ENCODE measurements at regions not wholly inside any gene's neighbourhood (a gene's known extent, or its start where the extent isn't known, plus 50 kb on each side); places are given as distances from the start of the nearest gene placed in this dataset.
"Not testable (repeated sequence)": the region's sequence is repeated elsewhere in the genome, so short reads cannot be mapped to it uniquely, and the experiment has no call there.

GRCh38 chr5:7170785-7171184 lies 225.2 kb upstream of the ADCY2 start:
- not testable (repeated sequence) for H4K91ac ChIP-seq (replicated peaks; ENCODE audit: insufficient read length, low read length); H2BK120ac ChIP-seq (replicated peaks; ENCODE audit: low read depth, low read length); FAIRE-seq; H4K8ac ChIP-seq (ENCODE audit: extremely low read depth, insufficient read depth, low read length); H3K27ac ChIP-seq (ENCODE audit: low read depth, low read length); H2BK5ac ChIP-seq (ENCODE audit: low read depth, low read length); H4K5ac ChIP-seq (ENCODE audit: insufficient read length, low read depth, low read length); H3K79me2 ChIP-seq (ENCODE audit: control insufficient read depth in 1 of 2, insufficient read depth in 2 of 2, low read length in 2 of 2); H3K9me3 ChIP-seq (ENCODE audit: insufficient read depth in 2 of 2, low read depth in 1 of 2, low read length in 1 of 2); H3K4ac ChIP-seq (replicated peaks; ENCODE audit: insufficient read length, low read depth, low read length); H3K27me3 ChIP-seq (replicated peaks in 1 of 4; ENCODE audit: control insufficient read depth in 3 of 4, extremely low read depth in 1 of 4, insufficient read depth in 3 of 4, low read length in 3 of 4); H2BK15ac ChIP-seq (ENCODE audit: low read length); H3K9ac ChIP-seq (replicated peaks in 1 of 4; ENCODE audit: extremely low read depth in 1 of 4, low read depth in 3 of 4, low read length in 3 of 4); H2BK20ac ChIP-seq (ENCODE audit: low read length); H3K23ac ChIP-seq (ENCODE audit: insufficient read length); H3K14ac ChIP-seq (ENCODE audit: insufficient read length); H3K18ac ChIP-seq (ENCODE audit: extremely low read depth, low read length); H4K20me1 ChIP-seq (replicated peaks in 1 of 2; ENCODE audit: control insufficient read depth in 1 of 2, insufficient read depth in 2 of 2, low read length in 2 of 2); H3K36me3 ChIP-seq (ENCODE audit: control insufficient read depth in 2 of 4, insufficient read depth in 4 of 4, low read length in 3 of 4); H3K23me2 ChIP-seq (ENCODE audit: low read depth, low read length); H2AK5ac ChIP-seq (ENCODE audit: low read depth, low read length); H3K79me1 ChIP-seq (ENCODE audit: low read depth, low read length); H3K4me1 ChIP-seq (replicated peaks in 1 of 4; ENCODE audit: control insufficient read depth in 3 of 4, insufficient read depth in 4 of 4, low read length in 3 of 4); H3K56ac ChIP-seq (replicated peaks; ENCODE audit: insufficient read length, low read depth, low read length)
- Histone ChIP-seq H3K4me2 (ENCODE audit: insufficient read depth in 1 of 2, low read depth in 2 of 2, low read length in 2 of 2) (peak overlapping the region; percentile 13 to 56; a peak in 3 of 4 replicates), H2BK12ac (ENCODE audit: low read depth, low read length) (peak overlapping the region; percentile 50; the same call in 1 of the 2 replicates), H3K4me3 (ENCODE audit: extremely low read depth in 1 of 4, insufficient read depth in 2 of 4, low read depth in 3 of 4, low read length in 4 of 4) (peak overlapping the region in 2 of 4 experiments; percentile 24 to 25; a peak in 2 of 8 replicates), H2AFZ (ENCODE audit: low read length) (0 out of 2 replicates have a peak overlapping the region, but pooled peaks have one; percentile 7)
- 62% methylated on average over 16 of the region's 16 CpGs; no CpG with 5 or more reads in 1 of the 2 experiments for WGBS, 2 experiments (ENCODE audit: extremely low coverage in 1 of 2, insufficient coverage in 1 of 2, insufficient read length in 1 of 2, insufficient replicate concordance in 2 of 2, low coverage in 1 of 2, low lambda C conversion rate in 2 of 2, missing lambda C conversion rate in 1 of 2)
- ChIA-PET CTCF (ENCODE audit: partially characterized antibody) (interaction anchor here (1.3 kb wide), 1 partner anchor 18 kb away, joined by 3 read pairs; no protein-coding TSS in a partner anchor), POLR2A (ENCODE audit: partially characterized antibody) (interaction anchor here (1.1 to 1.2 kb wide), 2 partner anchors 20 to 91 kb away, joined by 3 read pairs; no protein-coding TSS in a partner anchor)
- peak in 1 of 2 experiments; percentile 63 for DNase-seq (ENCODE audit: low read depth in 1 of 2, low spot score in 2 of 2)

Data from H1 (cell line).